ENCODE measurements at regions not wholly inside any gene's neighbourhood (a gene's known extent, or its start where the extent isn't known, plus 50 kb on each side); places are given as distances from the start of the nearest gene placed in this dataset.

- Histone ChIP-seq H3K4me1 (ENCODE audit: control insufficient read depth in 1 of 2, insufficient read depth in 2 of 2, low read depth in 1 of 2, low read length in 1 of 2) (peaks cover 0 to under 1% of the 10 kb centered on the region in 2 experiments; a peak in 2 of 4 replicates), H3K4me3 (ENCODE audit: low read depth in 2 of 2, low read length in 1 of 2) (no peak overlapping the region), H3K27me3 (ENCODE audit: insufficient read depth) (no peaks in the 10 kb centered on the region), H3K36me3 (replicated peaks in 1 of 2; ENCODE audit: control insufficient read depth in 1 of 2, insufficient read depth in 2 of 2, low read length in 1 of 2) (no peaks in the 10 kb centered on the region), H3K9me2 (no peaks in the 10 kb centered on the region), H3K4me2 (no peak overlapping the region), H3K27ac (ENCODE audit: low read depth in 2 of 2, low read length in 1 of 2) (no peak overlapping the region), H2AFZ (ENCODE audit: low read depth) (no peak overlapping the region), H3K9me3 (no peaks in the 10 kb centered on the region), H3K9ac (no peak overlapping the region), H4K20me1 (ENCODE audit: insufficient read depth) (no peaks in the 10 kb centered on the region), H3F3A (replicated peaks; ENCODE audit: insufficient read depth) (peaks cover 2% of the 10 kb centered on the region), H3K79me2 (ENCODE audit: insufficient read depth) (no peaks in the 10 kb centered on the region)
- WGBS (ENCODE audit: low lambda C conversion rate), result 85% methylated on average over 2 of the region's 2 CpGs
- no peak for DNase-seq
- POLR2A ChIA-PET, result no interaction called here
- CTCF ChIA-PET, result no interaction called here
- no peak for TF ChIP-seq REST (IDR thresholded peaks at IDR 0.05; ENCODE audit: low read depth, low read length)
- no peak for TF ChIP-seq ELF1 (IDR thresholded peaks at IDR 0.05)
- no peak for TF ChIP-seq RXRA (IDR thresholded peaks at IDR 0.05; ENCODE audit: borderline replicate concordance, low read depth)
- TF ChIP-seq TEAD4 (IDR thresholded peaks at IDR 0.05; ENCODE audit: borderline replicate concordance, insufficient read depth), result no peak
- no peak for TF ChIP-seq FOSL2 (IDR thresholded peaks at IDR 0.05; ENCODE audit: borderline replicate concordance, low read depth)
- no peak for TF ChIP-seq YY1 (IDR thresholded peaks at IDR 0.05; ENCODE audit: low read depth)
- TF ChIP-seq PBX3 (IDR thresholded peaks at IDR 0.05), result no peak
- no peak for TF ChIP-seq POLR2AphosphoS5 (IDR thresholded peaks at IDR 0.05; ENCODE audit: low read depth, low read length)
- TF ChIP-seq MEF2A (IDR thresholded peaks at IDR 0.05; ENCODE audit: borderline replicate concordance, low read depth), result no peak
- no peak for TF ChIP-seq RCOR1 (IDR thresholded peaks at IDR 0.05; ENCODE audit: low read length)
- no peak for TF ChIP-seq EP300 (IDR thresholded peaks at IDR 0.05; ENCODE audit: borderline replicate concordance in 1 of 2, low read depth in 1 of 2, low read length in 1 of 2)
- TF ChIP-seq SMC3 (IDR thresholded peaks at IDR 0.05; ENCODE audit: low read depth, low read length), result no peak
- TF ChIP-seq GABPA (IDR thresholded peaks at IDR 0.05; ENCODE audit: low read depth), result no peak
- no peak for TF ChIP-seq TCF12 (IDR thresholded peaks at IDR 0.05)
- TF ChIP-seq NRF1 (IDR thresholded peaks at IDR 0.05; ENCODE audit: low read depth, low read length), result no peak
- TF ChIP-seq CHD2 (IDR thresholded peaks at IDR 0.05; ENCODE audit: low read length, partially characterized antibody), result no peak
- TF ChIP-seq FOXM1 (IDR thresholded peaks at IDR 0.05; ENCODE audit: low read depth), result no peak
Observed at GRCh38 chr9:115295734-115296133, 177.8 kb upstream of the TNC start.

Data from SK-N-SH (cell line).